LoVo (cell line): ENCODE measurements at regions not wholly inside any gene's neighbourhood (a gene's known extent, or its start where the extent isn't known, plus 50 kb on each side); places are given as distances from the start of the nearest gene placed in this dataset.
A peak's percentile ranks its signal among the peaks of the same experiment; 100 is the strongest.
"Not testable (repeated sequence)": the region's sequence is repeated elsewhere in the genome, so short reads cannot be mapped to it uniquely, and the experiment has no call there.

Source experiments
- DNase-seq: peaks from one replicate; pipeline ENCODE4 v3.0.0-alpha.2; 2016; ENCODE audit warnings: low spot score

- no peak for DNase-seq
Measured at GRCh38 chr3:78427303-78427702, 1340.5 kb downstream of the ROBO1 start.

- DNase-seq = no peak
Measured at GRCh38 chr3:78430741-78431140, 1337.1 kb downstream of the ROBO1 start.

GRCh38 chr3:78434801-78435200, 1333.0 kb downstream of the ROBO1 start:
- DNase-seq = no peak

DNA sequence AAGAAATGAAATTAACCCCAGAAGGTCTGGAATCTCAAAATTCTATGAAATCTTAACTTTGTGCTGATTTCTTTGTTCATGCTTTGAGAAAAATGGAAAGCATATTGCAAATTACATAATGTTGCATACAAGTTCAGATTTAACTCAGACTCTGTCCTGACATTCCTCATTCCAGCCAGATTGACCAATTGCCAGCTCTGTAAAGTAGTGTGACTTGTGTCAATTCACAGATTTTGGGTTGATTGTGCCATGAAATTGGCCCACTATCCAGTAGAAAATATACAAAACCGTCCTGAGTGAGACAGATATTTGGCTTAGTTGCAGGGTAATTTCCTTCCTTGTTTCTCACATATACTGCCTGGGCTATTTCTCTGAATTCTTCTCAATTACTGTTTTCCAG, 1312.6 kb downstream of the ROBO1 start:
- DNase-seq = no peak

DNA sequence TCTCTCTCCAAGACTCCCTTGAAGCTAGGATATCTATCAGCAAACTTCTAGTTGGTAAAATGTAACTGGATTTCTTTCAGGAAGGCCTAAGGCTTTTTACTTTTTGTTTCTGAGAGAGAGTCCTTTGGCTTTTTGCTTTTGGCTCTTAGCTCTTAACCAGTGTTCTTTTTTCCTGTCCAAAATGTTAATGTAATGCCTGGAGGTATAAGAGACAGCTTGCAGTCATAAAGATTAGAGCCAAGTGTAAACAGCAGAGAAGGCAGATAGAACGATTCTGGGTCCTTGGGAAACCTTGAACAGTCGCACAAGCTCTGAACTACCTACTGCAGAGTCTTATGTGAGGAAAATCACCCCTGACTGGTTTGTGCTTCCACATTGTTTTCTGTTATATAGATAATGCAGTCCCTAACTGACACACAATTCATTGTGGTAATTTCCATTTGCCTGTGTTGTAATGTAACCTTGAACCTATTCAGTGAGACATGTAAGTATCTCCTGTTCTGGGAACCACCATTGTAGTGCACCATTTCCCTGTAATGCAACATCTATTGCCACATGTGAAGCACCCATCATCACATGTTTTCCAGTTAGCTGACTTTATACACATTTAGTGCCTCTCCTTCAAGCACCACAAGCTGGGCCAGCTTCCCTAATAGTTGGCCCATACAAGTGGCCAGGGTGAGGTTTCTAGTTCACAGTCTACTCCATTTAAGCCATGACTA, 1311.9 kb downstream of the ROBO1 start:
- no peak for DNase-seq

- DNase-seq = no peak
Measured at GRCh38 chr3:78459796-78460195, 1308.0 kb downstream of the ROBO1 start.

DNA sequence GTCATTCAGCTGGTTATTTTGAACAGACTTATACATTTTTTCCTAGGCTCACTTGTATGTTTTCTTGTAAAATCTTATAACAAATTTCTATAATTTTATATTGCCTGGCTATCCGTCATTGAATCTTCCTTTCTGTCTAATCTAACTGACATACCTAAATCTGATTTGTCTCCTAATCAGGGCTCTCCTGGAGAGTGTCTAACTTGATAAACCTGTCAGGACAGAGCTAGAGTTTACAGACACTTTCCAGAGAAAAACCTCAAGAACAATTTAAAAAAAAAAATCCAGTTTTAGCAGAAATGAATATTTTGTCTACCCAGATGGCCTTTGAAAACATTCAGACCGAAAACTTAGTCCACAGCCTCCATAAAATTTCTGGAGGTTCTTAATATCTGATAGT, 1305.8 kb downstream of the ROBO1 start:
- no peak for DNase-seq

- DNase-seq = no peak
Measured at GRCh38 chr3:78476076-78476475, 1291.7 kb downstream of the ROBO1 start.

DNA sequence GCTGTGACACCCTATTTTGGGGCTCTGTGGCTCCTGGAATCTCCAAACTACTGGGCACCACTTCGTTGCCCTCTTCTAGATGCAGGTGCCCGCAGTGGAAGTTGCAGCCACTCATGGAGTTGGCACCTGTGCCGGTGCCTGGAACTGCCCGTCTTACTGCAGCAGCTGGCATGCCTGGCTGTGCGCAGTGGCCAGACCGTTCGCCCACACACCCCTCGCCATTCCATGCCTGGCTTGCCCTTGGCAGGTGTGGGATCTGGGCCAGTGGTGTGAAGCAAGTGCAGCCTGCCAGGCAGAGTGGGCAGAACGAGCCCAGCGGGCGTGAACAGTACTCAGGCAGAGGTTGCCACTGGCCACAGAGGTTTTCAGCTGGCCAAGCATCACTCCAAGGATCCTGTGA, 1286.7 kb downstream of the ROBO1 start:
- no peak for DNase-seq

DNA sequence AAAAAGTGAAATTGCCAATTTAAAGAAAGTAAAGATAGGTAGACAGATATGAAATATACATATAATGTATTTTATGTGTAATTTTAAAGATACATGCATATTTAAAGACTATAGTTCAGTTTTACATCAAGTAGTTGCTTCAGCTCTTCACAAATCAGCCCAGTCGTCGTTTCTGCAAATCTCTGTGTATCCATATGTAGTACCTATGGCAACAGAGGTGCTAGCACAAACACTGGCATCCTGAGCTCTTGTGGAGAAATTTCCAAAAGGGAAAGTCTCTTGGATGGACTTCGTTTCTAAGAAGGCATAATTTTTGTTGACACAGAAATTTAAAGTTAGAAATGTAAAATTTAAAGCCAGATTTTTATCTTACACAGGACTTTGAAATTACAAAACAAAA, 1284.7 kb downstream of the ROBO1 start:
- no peak for DNase-seq

DNA sequence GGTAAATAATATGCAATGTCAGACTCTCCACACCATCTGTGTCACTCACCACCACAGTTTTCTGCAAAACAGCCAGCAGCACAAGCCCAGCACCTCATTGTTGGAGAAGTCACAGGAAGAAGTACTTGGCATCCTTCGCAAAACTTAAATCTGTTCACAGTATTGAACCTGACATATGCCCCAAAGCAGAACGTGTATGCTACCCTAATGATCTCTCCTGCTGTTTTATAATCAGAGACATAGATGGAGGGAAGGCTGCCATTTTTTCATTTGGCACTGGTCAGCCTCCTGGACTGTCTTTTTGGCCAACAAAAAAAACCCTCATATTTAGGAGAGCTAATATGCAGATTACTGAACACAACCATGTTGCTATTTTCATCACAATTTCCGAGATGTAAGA, 1272.9 kb downstream of the ROBO1 start:
- no peak for DNase-seq

DNA sequence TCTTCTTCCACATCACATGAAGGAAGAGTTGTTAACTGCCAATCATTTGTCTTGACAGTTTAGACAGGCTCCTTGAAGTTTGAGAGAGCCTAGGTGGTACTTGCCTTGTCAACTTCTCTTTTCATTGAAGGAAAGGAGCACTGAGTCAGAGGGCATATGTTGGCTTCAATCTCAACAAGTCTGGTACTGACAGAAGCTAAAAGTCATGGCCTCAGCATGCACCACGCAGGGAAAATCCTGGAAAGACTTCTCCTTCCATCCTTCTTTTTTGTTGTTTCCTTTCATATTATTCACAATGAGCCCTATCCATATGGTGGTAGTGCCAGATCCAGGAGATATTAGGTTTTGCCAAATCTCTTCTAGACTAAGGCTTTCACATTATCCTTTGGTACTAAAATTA, 1272.5 kb downstream of the ROBO1 start:
- DNase-seq = no peak

GRCh38 chr3:78496501-78496900, 1271.3 kb downstream of the ROBO1 start:
- no peak for DNase-seq

DNA sequence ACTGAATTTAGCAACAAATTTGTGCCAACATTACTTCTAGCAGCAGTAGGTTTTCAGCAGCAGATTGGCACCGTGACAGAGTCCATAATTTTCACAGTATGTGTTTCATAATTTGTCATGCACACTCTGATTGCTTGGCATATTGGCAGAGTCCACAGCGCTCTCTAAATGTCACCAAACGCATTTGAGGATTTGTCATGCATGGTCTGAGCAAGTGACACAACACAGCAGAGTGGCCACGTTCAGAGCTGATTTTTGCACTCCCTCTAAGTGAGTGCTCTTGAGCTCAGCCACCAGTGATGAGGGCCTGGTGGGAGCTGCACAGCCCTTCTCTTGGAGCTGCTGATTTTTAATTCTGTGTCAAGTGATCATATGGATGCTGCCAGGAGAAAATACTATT, 1270.8 kb downstream of the ROBO1 start:
- no peak for DNase-seq

GRCh38 chr3:78497767-78498166, 1270.0 kb downstream of the ROBO1 start:
- DNase-seq = no peak

- no peak for DNase-seq
Measured at GRCh38 chr3:78506061-78506460, 1261.7 kb downstream of the ROBO1 start.

GRCh38 chr3:78506581-78507195, 1261.1 kb downstream of the ROBO1 start:
- DNase-seq = peak; percentile 6

GRCh38 chr3:78507196-78507984, 1260.4 kb downstream of the ROBO1 start:
- no peak for DNase-seq

GRCh38 chr3:78511840-78512239, 1256.0 kb downstream of the ROBO1 start:
- no peak for DNase-seq

GRCh38 chr3:78512786-78513185, 1255.0 kb downstream of the ROBO1 start:
- not testable (repeated sequence) for DNase-seq

GRCh38 chr3:78516437-78516836, 1251.4 kb downstream of the ROBO1 start:
- no peak for DNase-seq

GRCh38 chr3:78516937-78517336, 1250.9 kb downstream of the ROBO1 start:
- DNase-seq = no peak

DNA sequence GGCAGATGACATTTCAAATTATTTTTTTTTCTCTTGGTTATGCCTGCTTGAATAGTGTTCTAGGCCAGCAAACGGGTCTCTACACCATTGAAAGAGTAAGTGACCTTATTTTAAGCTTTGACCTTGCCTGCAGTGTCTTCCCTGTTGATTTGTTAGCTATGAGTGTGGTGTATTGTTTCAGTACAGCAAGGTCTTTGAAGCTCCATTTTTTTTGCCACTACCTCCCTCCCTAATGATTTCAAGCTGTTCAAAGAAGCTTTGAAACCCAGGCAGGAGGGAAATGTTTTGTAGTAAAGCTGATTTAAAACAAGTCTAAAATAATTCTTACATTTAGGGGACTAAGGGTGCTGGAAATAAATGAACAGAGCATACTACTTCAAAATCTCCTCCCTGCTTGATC, 1249.8 kb downstream of the ROBO1 start:
- DNase-seq = no peak
